ENCODE measurements at regions not wholly inside any gene's neighbourhood (a gene's known extent, or its start where the extent isn't known, plus 50 kb on each side); places are given as distances from the start of the nearest gene placed in this dataset.

- no peak for DNase-seq
These were observed 196.4 kb downstream of the RASSF9 start for GRCh38 chr12:85639834-85640233.

GRCh38 chr12:85641796-85642195 is 194.4 kb downstream of the RASSF9 start:
- DNase-seq: no peak

- no peak for DNase-seq
These were observed 193.9 kb downstream of the RASSF9 start for GRCh38 chr12:85642288-85642687.

GRCh38 chr12:85642808-85643207 is 193.4 kb downstream of the RASSF9 start:
- no peak for DNase-seq

GRCh38 chr12:85644508-85644907 is 191.7 kb downstream of the RASSF9 start:
- DNase-seq: no peak

- DNase-seq: no peak
These were observed 182.3 kb downstream of the RASSF9 start for GRCh38 chr12:85653731-85654455.

- DNase-seq: no peak
These were observed 181.8 kb downstream of the RASSF9 start for GRCh38 chr12:85654456-85654840.

GRCh38 chr12:85656561-85656960 is 179.6 kb downstream of the RASSF9 start:
- DNase-seq: no peak

- DNase-seq: no peak
These were observed 179.0 kb downstream of the RASSF9 start for GRCh38 chr12:85657251-85657650.

GRCh38 chr12:85657836-85658630 is 178.2 kb downstream of the RASSF9 start:
- no peak for DNase-seq

GRCh38 chr12:85659754-85660530 is 176.3 kb downstream of the RASSF9 start:
- DNase-seq: no peak

- DNase-seq: no peak
These were observed 174.6 kb downstream of the RASSF9 start for GRCh38 chr12:85661461-85662206.

- no peak for DNase-seq
These were observed 174.0 kb downstream of the RASSF9 start for GRCh38 chr12:85662207-85662602.

- DNase-seq: no peak
These were observed 172.6 kb downstream of the RASSF9 start for GRCh38 chr12:85663631-85664030.

GRCh38 chr12:85664429-85664828 is 171.8 kb downstream of the RASSF9 start:
- DNase-seq: no peak

GRCh38 chr12:85669911-85670310 is 166.3 kb downstream of the RASSF9 start:
- no peak for DNase-seq

GRCh38 chr12:85672436-85672835 is 163.8 kb downstream of the RASSF9 start:
- no peak for DNase-seq

- no peak for DNase-seq
These were observed 162.2 kb downstream of the RASSF9 start for GRCh38 chr12:85673921-85674420.

- DNase-seq: no peak
These were observed 159.1 kb downstream of the RASSF9 start for GRCh38 chr12:85676816-85677749.

GRCh38 chr12:85679296-85679695 is 156.9 kb downstream of the RASSF9 start:
- no peak for DNase-seq

GRCh38 chr12:85680881-85681280 is 155.3 kb downstream of the RASSF9 start:
- no peak for DNase-seq
